ENCODE measurements at regions not wholly inside any gene's neighbourhood (a gene's known extent, or its start where the extent isn't known, plus 50 kb on each side); places are given as distances from the start of the nearest gene placed in this dataset.

DNA sequence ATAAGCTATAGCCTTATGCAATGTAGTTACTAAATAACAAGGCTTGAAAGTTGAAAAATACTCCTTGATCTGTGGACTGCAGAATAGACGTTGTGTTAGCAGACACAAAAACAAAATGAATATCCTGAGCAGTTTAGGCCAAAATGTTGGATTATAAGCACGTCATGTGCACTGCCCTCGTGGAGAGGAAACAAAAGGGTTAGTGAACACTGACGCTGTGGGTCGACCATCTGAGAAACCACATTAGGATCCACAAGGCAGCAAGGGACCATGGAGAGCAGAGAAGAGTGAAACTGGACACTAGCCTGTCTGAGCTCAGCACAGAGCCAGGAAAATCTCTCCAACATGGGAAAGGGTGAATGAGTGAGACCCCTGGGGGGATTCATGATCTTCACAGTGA, 145.3 kb downstream of the DTHD1 start:
- TF ChIP-seq POLR2A (IDR thresholded peaks at IDR 0.05; ENCODE audit: low read length) (no peak), GATA1 (IDR thresholded peaks at IDR 0.05; ENCODE audit: low read depth, low read length) (no peak)
